ENCODE measurements at regions not wholly inside any gene's neighbourhood (a gene's known extent, or its start where the extent isn't known, plus 50 kb on each side); places are given as distances from the start of the nearest gene placed in this dataset.

DNA sequence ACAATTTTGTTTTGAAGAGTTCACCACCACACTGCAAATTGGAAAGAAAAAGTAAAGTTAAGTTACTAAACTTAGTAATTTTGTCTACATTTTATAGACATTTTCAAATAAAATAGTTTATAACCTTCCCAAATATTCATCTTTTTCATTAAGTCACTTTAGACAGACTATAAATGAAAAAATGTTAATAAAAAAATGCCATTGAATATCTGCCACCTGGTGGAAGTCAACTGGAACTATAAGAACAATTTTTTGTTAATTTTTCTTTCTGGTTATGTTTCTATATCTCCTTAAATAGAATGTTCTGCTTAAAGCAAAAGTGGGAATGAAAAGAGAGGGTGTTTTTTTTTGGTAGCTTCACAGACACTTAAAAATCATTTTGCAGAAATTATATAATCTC is 534.4 kb upstream of the PCDH10 start:
- Histone ChIP-seq H3K4me3 (ENCODE audit: low read depth in 1 of 3, low read length in 3 of 3) (no peak overlapping the region), H3K36me3 (ENCODE audit: control insufficient read depth in 4 of 4, insufficient read depth in 3 of 4, low read depth in 1 of 4, low read length in 3 of 4) (no peaks in the 10 kb centered on the region), H3K27ac (ENCODE audit: low read depth in 1 of 2, low read length in 2 of 2) (no peak overlapping the region), H3K4me1 (ENCODE audit: control insufficient read depth in 4 of 4, insufficient read depth in 4 of 4, low read length in 3 of 4) (no peaks in the 10 kb centered on the region), H3K9ac (ENCODE audit: low read depth in 1 of 2, low read length in 2 of 2) (no peak overlapping the region), H3K9me3 (ENCODE audit: control insufficient read depth in 4 of 4, low read length in 3 of 4) (no peaks in the 10 kb centered on the region), H3K27me3 (ENCODE audit: control insufficient read depth in 4 of 4, insufficient read depth in 4 of 4, low read length in 3 of 4) (no peaks in the 10 kb centered on the region)
- TF ChIP-seq RAD21 (IDR thresholded peaks at IDR 0.05) (peak in 1 of 2 donors; percentile 17), REST (IDR thresholded peaks at IDR 0.05) (no peak), RXRA (IDR thresholded peaks at IDR 0.05) (no peak)
- DNase-seq (ENCODE audit: low spot score) = no peak

DNA sequence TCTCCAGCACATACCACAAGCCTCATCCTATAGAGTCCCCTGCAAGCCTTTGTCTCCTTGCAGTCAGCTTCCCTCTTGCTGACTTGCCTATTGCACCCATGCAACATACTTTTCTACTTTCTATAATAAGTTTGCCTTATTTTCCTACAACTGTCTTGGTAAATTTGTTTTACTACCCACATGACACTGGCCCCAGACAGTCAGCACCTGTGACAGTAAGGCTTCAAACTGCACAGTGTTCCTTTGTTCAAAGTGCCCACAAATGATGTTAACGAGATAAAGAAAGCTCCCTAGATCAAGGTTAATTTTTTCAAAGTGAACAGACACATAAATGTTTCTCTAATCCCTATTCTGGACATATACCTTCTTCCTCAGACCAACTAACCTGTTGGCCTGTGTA is 529.1 kb upstream of the PCDH10 start:
- TF ChIP-seq FOXA2 (IDR thresholded peaks at IDR 0.05) = no peak
- no peak for TF ChIP-seq HNF4A (conservative IDR thresholded peaks at IDR 0.05)
- TF ChIP-seq TAF1 (conservative IDR thresholded peaks at IDR 0.05) = no peak
- TF ChIP-seq RXRA (IDR thresholded peaks at IDR 0.05) = no peak
- no peak for TF ChIP-seq ZBTB33 (IDR thresholded peaks at IDR 0.05)
- TF ChIP-seq, protein P1, sequence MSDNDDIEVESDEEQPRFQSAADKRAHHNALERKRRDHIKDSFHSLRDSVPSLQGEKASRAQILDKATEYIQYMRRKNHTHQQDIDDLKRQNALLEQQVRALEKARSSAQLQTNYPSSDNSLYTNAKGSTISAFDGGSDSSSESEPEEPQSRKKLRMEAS (IDR thresholded peaks at IDR 0.05) = no peak
- TF ChIP-seq GABPA (IDR thresholded peaks at IDR 0.05 in 1 of 2, conservative IDR thresholded peaks at IDR 0.05 in 1 of 2) = no peak
- TF ChIP-seq JUND (IDR thresholded peaks at IDR 0.05) = no peak
- no peak for TF ChIP-seq REST (IDR thresholded peaks at IDR 0.05)
- TF ChIP-seq YY1 (IDR thresholded peaks at IDR 0.05) = no peak
- no peak for TF ChIP-seq HNF4G (IDR thresholded peaks at IDR 0.05)
- no peak for TF ChIP-seq NR2F2 (IDR thresholded peaks at IDR 0.05)
- TF ChIP-seq EGR1 (IDR thresholded peaks at IDR 0.05; ENCODE audit: low read depth in 2 of 2) = no peak
- TF ChIP-seq SP1 (IDR thresholded peaks at IDR 0.05) = no peak
- TF ChIP-seq, protein P2, sequence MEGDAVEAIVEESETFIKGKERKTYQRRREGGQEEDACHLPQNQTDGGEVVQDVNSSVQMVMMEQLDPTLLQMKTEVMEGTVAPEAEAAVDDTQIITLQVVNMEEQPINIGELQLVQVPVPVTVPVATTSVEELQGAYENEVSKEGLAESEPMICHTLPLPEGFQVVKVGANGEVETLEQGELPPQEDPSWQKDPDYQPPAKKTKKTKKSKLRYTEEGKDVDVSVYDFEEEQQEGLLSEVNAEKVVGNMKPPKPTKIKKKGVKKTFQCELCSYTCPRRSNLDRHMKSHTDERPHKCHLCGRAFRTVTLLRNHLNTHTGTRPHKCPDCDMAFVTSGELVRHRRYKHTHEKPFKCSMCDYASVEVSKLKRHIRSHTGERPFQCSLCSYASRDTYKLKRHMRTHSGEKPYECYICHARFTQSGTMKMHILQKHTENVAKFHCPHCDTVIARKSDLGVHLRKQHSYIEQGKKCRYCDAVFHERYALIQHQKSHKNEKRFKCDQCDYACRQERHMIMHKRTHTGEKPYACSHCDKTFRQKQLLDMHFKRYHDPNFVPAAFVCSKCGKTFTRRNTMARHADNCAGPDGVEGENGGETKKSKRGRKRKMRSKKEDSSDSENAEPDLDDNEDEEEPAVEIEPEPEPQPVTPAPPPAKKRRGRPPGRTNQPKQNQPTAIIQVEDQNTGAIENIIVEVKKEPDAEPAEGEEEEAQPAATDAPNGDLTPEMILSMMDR (IDR thresholded peaks at IDR 0.05; ENCODE audit: low read depth, low read length, missing input control) = no peak
- no peak for TF ChIP-seq RAD21 (IDR thresholded peaks at IDR 0.05)
- TF ChIP-seq ATF3 (IDR thresholded peaks at IDR 0.05) = no peak
- no peak for TF ChIP-seq FOXA1 (IDR thresholded peaks at IDR 0.05)
- Histone ChIP-seq H3K9ac (ENCODE audit: low read depth in 1 of 2, low read length in 2 of 2) (no peak overlapping the region), H3K4me3 (ENCODE audit: low read depth in 1 of 3, low read length in 3 of 3) (no peak overlapping the region), H3K9me3 (ENCODE audit: control insufficient read depth in 4 of 4, low read length in 3 of 4) (no peaks in the 10 kb centered on the region), H3K27ac (ENCODE audit: low read depth in 1 of 2, low read length in 2 of 2) (no peak overlapping the region), H3K27me3 (ENCODE audit: control insufficient read depth in 4 of 4, insufficient read depth in 4 of 4, low read length in 3 of 4) (no peaks in the 10 kb centered on the region), H3K36me3 (ENCODE audit: control insufficient read depth in 4 of 4, insufficient read depth in 3 of 4, low read depth in 1 of 4, low read length in 3 of 4) (no peaks in the 10 kb centered on the region), H3K4me1 (ENCODE audit: control insufficient read depth in 4 of 4, insufficient read depth in 4 of 4, low read length in 3 of 4) (no peaks in the 10 kb centered on the region)
- 72% methylated on average over 1 of the region's 1 CpG for WGBS
- no peak for DNase-seq (ENCODE audit: low spot score)

Measured in liver (tissue), 8 donors.